ENCODE measurements at regions not wholly inside any gene's neighbourhood (a gene's known extent, or its start where the extent isn't known, plus 50 kb on each side); places are given as distances from the start of the nearest gene placed in this dataset.

DNA sequence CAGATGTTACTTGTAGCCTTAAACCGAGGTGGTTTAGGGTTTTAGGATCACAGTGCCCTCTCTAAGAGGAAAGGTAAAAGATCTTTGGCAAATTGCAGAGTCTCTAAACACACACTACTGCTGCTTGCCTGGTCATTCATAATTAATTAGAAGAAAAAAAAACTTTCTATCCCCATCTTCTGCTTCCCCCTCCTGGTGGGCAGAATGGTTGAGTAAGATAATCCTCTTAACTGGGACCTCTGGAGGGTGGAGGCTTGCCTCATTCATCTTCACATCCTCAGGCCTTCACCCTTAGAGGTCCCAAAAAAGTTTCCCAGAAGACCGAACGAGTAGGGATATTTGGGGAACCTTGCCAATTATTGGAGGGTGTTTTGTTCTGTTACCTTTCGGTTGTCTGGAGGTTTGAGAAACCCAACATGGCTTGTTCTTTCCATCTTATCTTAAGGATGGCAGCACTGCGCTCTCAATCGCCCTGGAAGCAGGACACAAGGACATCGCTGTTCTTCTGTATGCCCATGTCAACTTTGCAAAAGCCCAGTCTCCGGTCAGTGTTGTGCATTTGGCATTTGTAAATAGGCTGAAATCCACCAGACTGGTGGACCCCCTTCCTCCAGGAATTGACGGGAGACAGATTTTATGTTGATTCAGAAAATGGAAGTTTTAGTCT, 97.3 kb upstream of the DMRT1 start:
- no peak overlapping the region for H3K27ac ChIP-seq
- WGBS, 5 donors, result 90 to 95% (median 93%) methylated on average over 9 of the region's 9 CpGs
- peaks cover 0 to 78% (median 15%) of the 10 kb centered on the region in 6 donors for H3K36me3 ChIP-seq
- no peak for TF ChIP-seq POLR2AphosphoS5 (IDR thresholded peaks at IDR 0.05)
- TF ChIP-seq, protein P1, sequence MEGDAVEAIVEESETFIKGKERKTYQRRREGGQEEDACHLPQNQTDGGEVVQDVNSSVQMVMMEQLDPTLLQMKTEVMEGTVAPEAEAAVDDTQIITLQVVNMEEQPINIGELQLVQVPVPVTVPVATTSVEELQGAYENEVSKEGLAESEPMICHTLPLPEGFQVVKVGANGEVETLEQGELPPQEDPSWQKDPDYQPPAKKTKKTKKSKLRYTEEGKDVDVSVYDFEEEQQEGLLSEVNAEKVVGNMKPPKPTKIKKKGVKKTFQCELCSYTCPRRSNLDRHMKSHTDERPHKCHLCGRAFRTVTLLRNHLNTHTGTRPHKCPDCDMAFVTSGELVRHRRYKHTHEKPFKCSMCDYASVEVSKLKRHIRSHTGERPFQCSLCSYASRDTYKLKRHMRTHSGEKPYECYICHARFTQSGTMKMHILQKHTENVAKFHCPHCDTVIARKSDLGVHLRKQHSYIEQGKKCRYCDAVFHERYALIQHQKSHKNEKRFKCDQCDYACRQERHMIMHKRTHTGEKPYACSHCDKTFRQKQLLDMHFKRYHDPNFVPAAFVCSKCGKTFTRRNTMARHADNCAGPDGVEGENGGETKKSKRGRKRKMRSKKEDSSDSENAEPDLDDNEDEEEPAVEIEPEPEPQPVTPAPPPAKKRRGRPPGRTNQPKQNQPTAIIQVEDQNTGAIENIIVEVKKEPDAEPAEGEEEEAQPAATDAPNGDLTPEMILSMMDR (IDR thresholded peaks at IDR 0.05 in 8 of 11, conservative IDR thresholded peaks at IDR 0.05 in 3 of 11), result no peak
- H3K27me3 ChIP-seq (replicated peaks in 1 of 7), result no peaks in the 10 kb centered on the region
- no peak for DNase-seq
- H3K4me3 ChIP-seq, result no peak overlapping the region
- peaks cover 0 to 9% (median 4%) of the 10 kb centered on the region in 6 donors for H3K4me1 ChIP-seq
- intact Hi-C loops (cut with DNase I; ENCODE audit: low total_unique reads), result no loop called here
- no peaks in the 10 kb centered on the region for H3K9me3 ChIP-seq

DNA sequence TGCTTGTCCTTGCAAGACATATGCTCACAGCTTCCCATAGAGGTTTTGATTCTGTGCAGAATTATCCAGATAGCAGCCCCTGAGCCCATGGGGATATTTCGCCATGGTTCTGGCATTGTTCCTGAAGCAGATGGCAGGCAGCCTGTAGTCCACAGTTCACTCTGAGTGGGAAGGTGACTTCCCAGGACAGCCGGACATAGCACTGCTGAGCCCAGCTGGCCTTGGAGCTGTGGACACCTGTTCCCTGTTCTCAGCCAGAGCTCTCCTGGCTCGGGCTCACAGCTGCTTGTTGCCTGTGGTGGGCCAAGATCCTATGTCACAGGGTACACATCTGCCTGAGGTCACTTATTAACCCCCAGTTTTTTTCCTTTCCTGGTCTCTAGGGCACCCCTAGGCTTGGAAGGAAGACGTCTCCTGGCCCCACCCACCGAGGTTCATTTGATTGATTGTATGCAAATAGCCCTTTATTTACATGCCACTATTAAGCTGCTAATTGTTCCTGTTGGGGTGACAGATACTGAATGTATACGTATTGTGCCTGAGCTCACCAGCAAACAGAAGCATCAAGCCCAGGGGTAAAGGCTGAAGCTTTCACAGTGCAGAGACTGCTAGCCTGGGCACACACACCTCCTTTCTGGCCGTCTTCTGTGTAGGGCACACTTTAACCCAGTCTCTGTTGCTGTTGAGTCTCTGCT, 96.6 kb upstream of the DMRT1 start:
- intact Hi-C loops (cut with DNase I; ENCODE audit: low total_unique reads), result no loop called here
- TF ChIP-seq POLR2AphosphoS5 (IDR thresholded peaks at IDR 0.05) (no peak), POLR2A (IDR thresholded peaks at IDR 0.05) (no peak)
- Histone ChIP-seq H3K4me3 (no peak overlapping the region), H3K27ac (no peak overlapping the region), H3K4me1 (peaks cover 0 to 17% (median 12%) of the 10 kb centered on the region in 6 donors), H3K9me3 (no peaks in the 10 kb centered on the region), H3K36me3 (peaks cover 0 to 70% (median 13%) of the 10 kb centered on the region in 6 donors), H3K27me3 (replicated peaks in 1 of 7) (no peaks in the 10 kb centered on the region)
- DNase-seq, result no peak
- 63 to 82% (median 68%) methylated on average over 6 to 7 of the region's 7 CpGs for WGBS, 5 donors

- intact Hi-C loops (cut with DNase I; ENCODE audit: low total_unique reads), result no loop called here
- Histone ChIP-seq H3K4me1 (peaks cover 3 to 26% (median 21%) of the 10 kb centered on the region in 6 donors), H3K4me3 (no peak overlapping the region), H3K9me3 (no peaks in the 10 kb centered on the region), H3K27me3 (replicated peaks in 1 of 7) (no peaks in the 10 kb centered on the region), H3K27ac (no peak overlapping the region), H3K36me3 (peaks cover 0 to 61% (median 7%) of the 10 kb centered on the region in 6 donors)
- DNase-seq, result no peak
- 88 to 96% (median 92%) methylated on average over 16 of the region's 16 CpGs for WGBS, 5 donors
- TF ChIP-seq POLR2A (IDR thresholded peaks at IDR 0.05) (no peak), POLR2AphosphoS5 (IDR thresholded peaks at IDR 0.05) (no peak)
- TF ChIP-seq, protein P1 (IDR thresholded peaks at IDR 0.05 in 8 of 11, conservative IDR thresholded peaks at IDR 0.05 in 3 of 11), result no peak
These were observed 95.6 kb upstream of the DMRT1 start for GRCh38 chr9:745761-746380.

DNA sequence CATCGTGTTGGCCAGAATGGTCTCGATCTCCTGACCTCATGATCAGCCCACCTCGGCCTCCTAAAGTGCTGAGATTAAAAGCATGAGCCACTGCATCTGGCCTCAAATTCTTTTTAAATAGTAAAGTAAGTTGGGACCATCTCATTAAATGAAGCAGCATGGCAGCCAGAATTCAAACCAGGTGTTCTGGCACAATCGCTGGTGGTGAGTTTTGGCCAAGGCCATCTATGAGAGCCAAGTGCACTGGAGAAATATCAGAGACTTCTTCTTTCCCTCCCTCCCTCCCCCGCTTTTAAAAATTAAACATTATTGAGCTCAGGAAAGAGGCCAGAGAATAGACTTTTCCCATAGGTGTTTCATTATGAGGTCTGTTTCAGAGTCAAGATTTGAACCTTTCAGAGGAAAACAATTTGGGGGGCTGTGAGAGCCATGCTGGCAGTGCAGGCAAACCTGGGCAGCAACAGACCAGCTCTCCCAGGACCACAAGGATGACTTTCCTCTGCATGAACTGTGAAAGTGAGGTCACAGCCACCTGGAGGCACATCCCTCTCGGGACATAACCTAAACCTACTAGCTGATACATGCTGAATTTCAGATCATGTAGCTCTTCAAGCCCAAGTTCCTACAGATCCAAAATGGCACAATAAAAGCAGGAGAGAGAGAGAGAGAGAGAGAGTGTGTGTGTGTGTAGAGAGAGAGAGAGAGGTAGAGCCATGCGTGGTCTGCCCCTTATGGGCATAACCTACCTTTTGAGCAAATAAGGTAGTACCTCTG, 94.6 kb upstream of the DMRT1 start:
- Histone ChIP-seq H3K27me3 (replicated peaks in 1 of 7) (no peaks in the 10 kb centered on the region), H3K4me3 (no peak overlapping the region), H3K36me3 (peaks cover 0 to 51% (median 5%) of the 10 kb centered on the region in 6 donors), H3K27ac (no peak overlapping the region), H3K9me3 (no peaks in the 10 kb centered on the region), H3K4me1 (peaks cover 3 to 36% (median 28%) of the 10 kb centered on the region in 6 donors)
- TF ChIP-seq POLR2AphosphoS5 (IDR thresholded peaks at IDR 0.05) (no peak), POLR2A (IDR thresholded peaks at IDR 0.05) (no peak)
- TF ChIP-seq, protein P1 (IDR thresholded peaks at IDR 0.05 in 8 of 11, conservative IDR thresholded peaks at IDR 0.05 in 3 of 11), result no peak
- DNase-seq, result no peak
- WGBS, 5 donors, result 88 to 95% (median 94%) methylated on average over 7 of the region's 7 CpGs
- intact Hi-C loops (cut with DNase I; ENCODE audit: low total_unique reads), result no loop called here
